Left lung (tissue), 4 donors: ENCODE measurements at regions not wholly inside any gene's neighbourhood (a gene's known extent, or its start where the extent isn't known, plus 50 kb on each side); places are given as distances from the start of the nearest gene placed in this dataset.

Experiments
- ATAC-seq: fragments of 200-7000 bp; cut with Tn5 transposase; one replicate; pipeline ENCODE4 v1.9.1; 2020; ENCODE audit warnings: moderate library complexity
- DNase-seq, 4 donors: peaks; one replicate each; pipeline ENCODE4 v3.0.0-alpha.2; 2013 to 2020
- H3K27ac ChIP-seq, 2 donors: fragments of 200-600 bp; sonication (generic) in 1 of 2; one replicate each; pipeline versions ENCODE4 v1.5.0 to v1.8.0; 2020 to 2021
- H3K27me3 ChIP-seq, 2 donors: fragments of 200-600 bp; sonication (generic) in 1 of 2; one replicate each; pipeline versions ENCODE4 v1.5.0 to v1.8.0; 2020 to 2021
- H3K36me3 ChIP-seq, 2 donors: fragments of 200-600 bp; sonication (generic) in 1 of 2; one replicate each; pipeline versions ENCODE4 v1.5.0 to v1.8.0; 2020 to 2021
- H3K4me1 ChIP-seq, 2 donors: fragments of 200-600 bp; one replicate each; pipeline ENCODE4 v1.8.0; 2021
- H3K4me3 ChIP-seq, 2 donors: fragments of 200-600 bp; sonication (generic) in 1 of 2; one replicate each; pipeline versions ENCODE4 v1.5.0 to v1.8.0; 2020 to 2021; ENCODE audit warnings: mild to moderate bottlenecking in 1 of 2
- H3K9me3 ChIP-seq, 2 donors: fragments of 200-600 bp; sonication (generic) in 1 of 2; one replicate each; pipeline versions ENCODE4 v1.5.0 to v1.8.0; 2020 to 2021
- intact Hi-C, 2 donors: fragments of 100-400 bp; cut with DNase I; formaldehyde crosslinking; loops; one replicate each; pipeline versions ENCODE4 v1.11.2 to v1.14.2; 2022
- TF ChIP-seq, protein P1 (sequence below), 2 donors: fragments of 200-600 bp; sonication (generic) in 1 of 2; IDR thresholded peaks; one replicate each; pipeline versions ENCODE4 v1.5.0 to v1.8.0; 2021; ENCODE audit warnings: antibody characterized with exemption in 2 of 2
- donor health status: DM: no; HTN: yes; CAD: no.
- donor health status: DM: no; HTN: no; CAD: no.

DNA sequence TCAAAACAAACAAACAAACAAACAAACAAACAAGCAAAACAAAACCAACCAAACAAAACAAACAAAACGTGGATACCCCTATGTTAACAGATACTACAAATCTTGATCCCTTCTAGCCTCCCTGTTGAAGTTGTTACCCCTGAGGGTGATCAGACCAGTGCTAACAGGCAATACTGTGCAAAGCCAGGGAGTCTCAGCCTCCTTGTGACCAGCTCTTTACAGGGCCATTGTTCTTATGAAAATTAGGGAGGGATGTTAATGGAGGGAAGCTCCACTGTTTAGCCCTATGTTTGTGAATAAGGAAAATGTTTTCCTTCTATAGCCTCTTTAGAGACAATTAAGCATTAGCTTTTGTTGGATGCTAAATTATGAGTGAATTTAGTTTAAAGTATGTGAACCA is 1072.1 kb upstream of the WWC1 start:
- intact Hi-C loops = no loop called here
- no peak for ATAC-seq
- no peak for DNase-seq

DNA sequence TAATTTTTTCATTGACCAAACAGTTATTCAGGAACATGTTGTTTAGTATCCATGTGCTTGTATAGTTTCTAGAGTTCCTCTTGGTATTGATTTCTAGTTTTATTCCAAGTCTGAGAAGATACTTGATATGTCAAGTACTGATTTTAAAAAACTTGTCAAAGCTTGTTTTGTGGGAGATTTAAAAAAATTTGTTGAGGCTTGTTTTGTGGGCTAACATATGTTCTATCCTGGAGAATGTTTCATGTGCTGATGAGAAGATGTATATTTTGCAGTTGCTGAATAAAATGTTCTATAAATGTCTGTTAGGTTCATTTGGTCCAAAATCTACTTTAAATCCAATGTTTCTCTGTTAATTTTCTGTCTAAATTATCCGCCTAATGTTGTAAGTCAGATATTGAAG is 1065.1 kb upstream of the WWC1 start:
- Histone ChIP-seq H3K4me1 (no peaks in the 10 kb centered on the region), H3K9me3 (peaks cover 0 to 26% of the 10 kb centered on the region in 2 donors), H3K36me3 (no peaks in the 10 kb centered on the region), H3K4me3 (no peak overlapping the region), H3K27me3 (no peaks in the 10 kb centered on the region), H3K27ac (no peak overlapping the region)
- intact Hi-C loops = no loop called here
- no peak for DNase-seq
- ATAC-seq = no peak
- TF ChIP-seq, protein P1, sequence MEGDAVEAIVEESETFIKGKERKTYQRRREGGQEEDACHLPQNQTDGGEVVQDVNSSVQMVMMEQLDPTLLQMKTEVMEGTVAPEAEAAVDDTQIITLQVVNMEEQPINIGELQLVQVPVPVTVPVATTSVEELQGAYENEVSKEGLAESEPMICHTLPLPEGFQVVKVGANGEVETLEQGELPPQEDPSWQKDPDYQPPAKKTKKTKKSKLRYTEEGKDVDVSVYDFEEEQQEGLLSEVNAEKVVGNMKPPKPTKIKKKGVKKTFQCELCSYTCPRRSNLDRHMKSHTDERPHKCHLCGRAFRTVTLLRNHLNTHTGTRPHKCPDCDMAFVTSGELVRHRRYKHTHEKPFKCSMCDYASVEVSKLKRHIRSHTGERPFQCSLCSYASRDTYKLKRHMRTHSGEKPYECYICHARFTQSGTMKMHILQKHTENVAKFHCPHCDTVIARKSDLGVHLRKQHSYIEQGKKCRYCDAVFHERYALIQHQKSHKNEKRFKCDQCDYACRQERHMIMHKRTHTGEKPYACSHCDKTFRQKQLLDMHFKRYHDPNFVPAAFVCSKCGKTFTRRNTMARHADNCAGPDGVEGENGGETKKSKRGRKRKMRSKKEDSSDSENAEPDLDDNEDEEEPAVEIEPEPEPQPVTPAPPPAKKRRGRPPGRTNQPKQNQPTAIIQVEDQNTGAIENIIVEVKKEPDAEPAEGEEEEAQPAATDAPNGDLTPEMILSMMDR (IDR thresholded peaks at IDR 0.05) = no peak

More for the DNA sequence above, 1072.1 kb upstream of the WWC1 start:
- no peaks in the 10 kb centered on the region for H3K36me3 ChIP-seq
- no peaks in the 10 kb centered on the region for H3K9me3 ChIP-seq
- H3K27me3 ChIP-seq = no peaks in the 10 kb centered on the region
- no peaks in the 10 kb centered on the region for H3K4me1 ChIP-seq
- H3K27ac ChIP-seq = no peak overlapping the region
- H3K4me3 ChIP-seq = no peak overlapping the region
- TF ChIP-seq, protein P1 (IDR thresholded peaks at IDR 0.05) = no peak

DNA sequence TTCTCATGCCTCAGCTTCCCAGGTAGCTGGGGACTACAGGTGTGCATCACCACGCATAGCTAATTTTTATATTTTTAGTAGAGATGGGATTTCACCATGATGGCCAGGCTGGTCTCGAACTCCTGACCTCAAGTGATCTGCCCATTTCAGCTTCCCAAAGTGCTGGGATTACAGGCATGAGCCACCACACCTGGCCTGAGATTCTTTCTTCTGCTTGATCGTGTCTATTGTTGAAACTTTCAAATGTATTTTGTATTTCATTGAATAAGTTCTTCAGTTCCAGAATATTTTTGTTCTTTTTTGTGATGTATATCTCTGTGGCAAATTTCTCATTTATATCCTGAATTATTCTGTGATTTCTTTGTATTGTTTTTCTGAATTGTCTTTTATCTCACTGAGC is 1063.3 kb upstream of the WWC1 start:
- intact Hi-C loops = no loop called here
- DNase-seq = no peak
- ATAC-seq = no peak
- Histone ChIP-seq H3K9me3 (peaks cover 0 to 30% of the 10 kb centered on the region in 2 donors), H3K4me3 (no peak overlapping the region), H3K27ac (no peak overlapping the region), H3K27me3 (no peaks in the 10 kb centered on the region), H3K4me1 (no peaks in the 10 kb centered on the region), H3K36me3 (no peaks in the 10 kb centered on the region)
- TF ChIP-seq, protein P1 (IDR thresholded peaks at IDR 0.05) = no peak

DNA sequence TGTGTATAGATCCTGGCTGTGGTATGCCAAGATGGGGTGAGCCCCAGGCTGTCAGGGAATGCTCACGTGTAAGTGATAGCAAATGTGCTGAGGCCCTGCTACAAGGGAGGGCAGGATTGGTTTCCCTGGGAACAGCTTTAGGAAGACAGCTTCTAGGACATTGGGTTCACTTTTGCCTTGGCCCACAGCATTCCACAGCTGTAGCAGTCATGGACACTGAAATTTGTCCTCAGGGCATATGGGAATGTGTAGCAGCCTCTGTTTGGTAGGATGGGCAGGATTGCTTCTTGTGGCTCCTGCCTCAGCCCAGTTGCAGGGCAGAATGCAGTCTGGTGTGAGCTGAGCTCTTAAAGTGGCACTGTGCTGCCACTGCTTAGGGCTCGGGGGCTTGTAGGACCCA is 1061.7 kb upstream of the WWC1 start:
- Histone ChIP-seq H3K4me3 (no peak overlapping the region), H3K27ac (no peak overlapping the region), H3K36me3 (no peaks in the 10 kb centered on the region), H3K27me3 (no peaks in the 10 kb centered on the region), H3K9me3 (peaks cover 0 to 30% of the 10 kb centered on the region in 2 donors), H3K4me1 (no peaks in the 10 kb centered on the region)
- no peak for ATAC-seq
- intact Hi-C loops = no loop called here
- DNase-seq = no peak
- TF ChIP-seq, protein P1 (IDR thresholded peaks at IDR 0.05) = no peak

DNA sequence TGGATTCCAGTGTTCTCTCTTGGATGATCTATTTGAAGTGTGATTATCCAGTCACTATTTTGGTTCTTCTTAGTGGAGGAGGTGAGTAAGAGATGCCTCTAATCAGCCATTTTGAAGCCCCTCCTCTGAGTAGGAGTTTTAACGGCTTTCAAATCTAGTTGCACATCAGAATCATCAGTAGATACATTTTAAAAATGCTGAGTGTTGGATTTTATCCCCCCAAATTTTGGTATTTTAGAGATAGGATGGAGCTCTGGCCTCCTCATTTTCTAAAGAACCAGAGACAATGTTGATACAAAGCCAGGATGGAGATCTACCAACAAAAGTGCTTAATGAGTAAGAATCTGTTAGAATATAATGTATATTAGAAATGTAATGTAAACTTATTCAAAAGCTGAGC is 1061.0 kb upstream of the WWC1 start:
- Histone ChIP-seq H3K36me3 (no peaks in the 10 kb centered on the region), H3K4me3 (no peak overlapping the region), H3K4me1 (no peaks in the 10 kb centered on the region), H3K27ac (no peak overlapping the region), H3K9me3 (peaks cover 0 to 29% of the 10 kb centered on the region in 2 donors), H3K27me3 (no peaks in the 10 kb centered on the region)
- intact Hi-C loops = no loop called here
- ATAC-seq (no peak), DNase-seq (no peak)
- TF ChIP-seq, protein P1 (IDR thresholded peaks at IDR 0.05) = no peak
